GM12878 (cell line): ENCODE measurements at regions not wholly inside any gene's neighbourhood (a gene's known extent, or its start where the extent isn't known, plus 50 kb on each side); places are given as distances from the start of the nearest gene placed in this dataset.

Experiments
- CBX5 ChIP-seq: sonication (generic); IDR thresholded peaks from 2 replicates; pipeline ENCODE4 v1.6.1; 2016; ENCODE audit warnings: low read depth, moderate library complexity, mild to moderate bottlenecking, inconsistent platforms
- CHD1 ChIP-seq: IDR thresholded peaks from 2 replicates; pipeline ENCODE4 v1.6.1; 2012; ENCODE audit warnings: low read depth, low read length, improper control_type of control experiment
- PAX8 ChIP-seq: fragments of 450-650 bp; IDR thresholded peaks from 2 replicates; pipeline ENCODE4 v1.6.1; 2017; ENCODE audit warnings: mild to moderate bottlenecking, moderate library complexity
- POU2F2 ChIP-seq: IDR thresholded peaks from 3 replicates; pipeline ENCODE4 v1.6.1; 2011; ENCODE audit warnings: low read depth, mild to moderate bottlenecking, low read length, borderline replicate concordance
- RELB ChIP-seq: fragments of 450-650 bp; IDR thresholded peaks from 2 replicates; pipeline ENCODE4 v1.6.1; 2017; ENCODE audit warnings: low read depth, mild to moderate bottlenecking, moderate library complexity
- TCF3 ChIP-seq: IDR thresholded peaks from 2 replicates; pipeline ENCODE4 v1.6.1; 2012; ENCODE audit warnings: low read depth, mild to moderate bottlenecking, low read length, borderline replicate concordance; ENCODE audit not compliant: insufficient read depth
- WRNIP1 ChIP-seq: IDR thresholded peaks from 2 replicates; pipeline ENCODE4 v1.6.1; 2011; ENCODE audit warnings: low read depth, low read length, improper control_type of control experiment, borderline replicate concordance
- ZNF207 ChIP-seq: fragments of 450-650 bp; IDR thresholded peaks from 2 replicates; pipeline ENCODE4 v1.6.1; 2014; ENCODE audit warnings: antibody characterized with exemption, mild to moderate bottlenecking, borderline replicate concordance
- TF ChIP-seq, protein P1 (sequence below): fragments of 450-650 bp; formaldehyde crosslinking; IDR thresholded peaks from 2 replicates; pipeline ENCODE4 v1.5.0; 2022; ENCODE audit warnings: mild to moderate bottlenecking, missing genetic modification characterization
- TF ChIP-seq, protein P2 (sequence below): fragments of 450-650 bp; IDR thresholded peaks from 2 replicates; pipeline ENCODE4 v1.6.1; 2017; ENCODE audit warnings: mild to moderate bottlenecking, moderate library complexity

DNA sequence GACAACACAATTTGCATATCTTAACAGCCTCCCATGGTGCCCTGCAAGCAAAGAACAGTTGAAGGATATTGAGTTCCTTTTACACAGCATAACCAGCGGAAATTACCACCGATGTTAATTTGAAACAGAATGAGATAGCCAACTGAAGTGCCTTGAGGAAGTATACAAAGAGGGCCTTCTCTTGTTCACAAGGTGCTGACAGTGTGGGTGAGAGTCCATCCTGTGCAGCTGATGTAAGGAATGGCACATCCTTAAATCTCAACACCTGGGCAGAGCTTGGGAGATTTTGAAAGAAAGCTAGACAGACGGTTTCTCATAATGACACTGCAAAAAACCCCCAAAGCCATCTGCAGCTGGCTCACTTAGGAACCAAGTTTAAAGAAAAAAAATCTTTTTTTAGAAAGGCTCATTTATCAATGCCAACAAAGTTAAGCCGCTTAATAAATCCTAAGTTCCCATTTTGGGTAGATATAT, 818.6 kb downstream of the KCNJ2 start (continued):
- TF ChIP-seq ZNF207 (no peak), TCF3 (peak; percentile 67; the same call in 1 of the 2 replicates), WRNIP1 (no peak), PAX8 (no peak), POU2F2 (no peak), RELB (peak; percentile 73; the same call in 1 of the 2 replicates), CHD1 (no peak), CBX5 (0 out of 2 replicates have a peak, but pooled peaks have one; percentile 46)
- TF ChIP-seq, protein P1, sequence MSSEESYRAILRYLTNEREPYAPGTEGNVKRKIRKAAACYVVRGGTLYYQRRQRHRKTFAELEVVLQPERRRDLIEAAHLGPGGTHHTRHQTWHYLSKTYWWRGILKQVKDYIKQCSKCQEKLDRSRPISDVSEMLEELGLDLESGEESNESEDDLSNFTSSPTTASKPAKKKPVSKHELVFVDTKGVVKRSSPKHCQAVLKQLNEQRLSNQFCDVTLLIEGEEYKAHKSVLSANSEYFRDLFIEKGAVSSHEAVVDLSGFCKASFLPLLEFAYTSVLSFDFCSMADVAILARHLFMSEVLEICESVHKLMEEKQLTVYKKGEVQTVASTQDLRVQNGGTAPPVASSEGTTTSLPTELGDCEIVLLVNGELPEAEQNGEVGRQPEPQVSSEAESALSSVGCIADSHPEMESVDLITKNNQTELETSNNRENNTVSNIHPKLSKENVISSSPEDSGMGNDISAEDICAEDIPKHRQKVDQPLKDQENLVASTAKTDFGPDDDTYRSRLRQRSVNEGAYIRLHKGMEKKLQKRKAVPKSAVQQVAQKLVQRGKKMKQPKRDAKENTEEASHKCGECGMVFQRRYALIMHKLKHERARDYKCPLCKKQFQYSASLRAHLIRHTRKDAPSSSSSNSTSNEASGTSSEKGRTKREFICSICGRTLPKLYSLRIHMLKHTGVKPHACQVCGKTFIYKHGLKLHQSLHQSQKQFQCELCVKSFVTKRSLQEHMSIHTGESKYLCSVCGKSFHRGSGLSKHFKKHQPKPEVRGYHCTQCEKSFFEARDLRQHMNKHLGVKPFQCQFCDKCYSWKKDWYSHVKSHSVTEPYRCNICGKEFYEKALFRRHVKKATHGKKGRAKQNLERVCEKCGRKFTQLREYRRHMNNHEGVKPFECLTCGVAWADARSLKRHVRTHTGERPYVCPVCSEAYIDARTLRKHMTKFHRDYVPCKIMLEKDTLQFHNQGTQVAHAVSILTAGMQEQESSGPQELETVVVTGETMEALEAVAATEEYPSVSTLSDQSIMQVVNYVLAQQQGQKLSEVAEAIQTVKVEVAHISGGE (CRISPR knock-in tag), result no peak
- TF ChIP-seq, protein P2, sequence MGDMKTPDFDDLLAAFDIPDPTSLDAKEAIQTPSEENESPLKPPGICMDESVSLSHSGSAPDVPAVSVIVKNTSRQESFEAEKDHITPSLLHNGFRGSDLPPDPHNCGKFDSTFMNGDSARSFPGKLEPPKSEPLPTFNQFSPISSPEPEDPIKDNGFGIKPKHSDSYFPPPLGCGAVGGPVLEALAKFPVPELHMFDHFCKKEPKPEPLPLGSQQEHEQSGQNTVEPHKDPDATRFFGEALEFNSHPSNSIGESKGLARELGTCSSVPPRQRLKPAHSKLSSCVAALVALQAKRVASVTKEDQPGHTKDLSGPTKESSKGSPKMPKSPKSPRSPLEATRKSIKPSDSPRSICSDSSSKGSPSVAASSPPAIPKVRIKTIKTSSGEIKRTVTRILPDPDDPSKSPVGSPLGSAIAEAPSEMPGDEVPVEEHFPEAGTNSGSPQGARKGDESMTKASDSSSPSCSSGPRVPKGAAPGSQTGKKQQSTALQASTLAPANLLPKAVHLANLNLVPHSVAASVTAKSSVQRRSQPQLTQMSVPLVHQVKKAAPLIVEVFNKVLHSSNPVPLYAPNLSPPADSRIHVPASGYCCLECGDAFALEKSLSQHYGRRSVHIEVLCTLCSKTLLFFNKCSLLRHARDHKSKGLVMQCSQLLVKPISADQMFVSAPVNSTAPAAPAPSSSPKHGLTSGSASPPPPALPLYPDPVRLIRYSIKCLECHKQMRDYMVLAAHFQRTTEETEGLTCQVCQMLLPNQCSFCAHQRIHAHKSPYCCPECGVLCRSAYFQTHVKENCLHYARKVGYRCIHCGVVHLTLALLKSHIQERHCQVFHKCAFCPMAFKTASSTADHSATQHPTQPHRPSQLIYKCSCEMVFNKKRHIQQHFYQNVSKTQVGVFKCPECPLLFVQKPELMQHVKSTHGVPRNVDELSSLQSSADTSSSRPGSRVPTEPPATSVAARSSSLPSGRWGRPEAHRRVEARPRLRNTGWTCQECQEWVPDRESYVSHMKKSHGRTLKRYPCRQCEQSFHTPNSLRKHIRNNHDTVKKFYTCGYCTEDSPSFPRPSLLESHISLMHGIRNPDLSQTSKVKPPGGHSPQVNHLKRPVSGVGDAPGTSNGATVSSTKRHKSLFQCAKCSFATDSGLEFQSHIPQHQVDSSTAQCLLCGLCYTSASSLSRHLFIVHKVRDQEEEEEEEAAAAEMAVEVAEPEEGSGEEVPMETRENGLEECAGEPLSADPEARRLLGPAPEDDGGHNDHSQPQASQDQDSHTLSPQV, result no peak
